IMR-90 (cell line): ENCODE measurements at regions not wholly inside any gene's neighbourhood (a gene's known extent, or its start where the extent isn't known, plus 50 kb on each side); places are given as distances from the start of the nearest gene placed in this dataset.

Experiments used
- BHLHE40 ChIP-seq: fragments of 150-350 bp; IDR thresholded peaks from 2 replicates; pipeline ENCODE4 v1.6.1; 2016; ENCODE audit warnings: mild to moderate bottlenecking, low read depth, low read length
- CTCF ChIP-seq: conservative IDR thresholded peaks from 2 replicates; pipeline ENCODE4 v1.5.1; 2012; ENCODE audit warnings: mild to moderate bottlenecking, low read depth, low read length, improper control_type of control experiment
- POLR2A ChIP-seq: IDR thresholded peaks from 2 replicates; pipeline ENCODE4 v1.6.1; 2012; ENCODE audit warnings: mild to moderate bottlenecking, low read depth, low read length
- RCOR1 ChIP-seq: IDR thresholded peaks from 2 replicates; pipeline ENCODE4 v1.6.1; 2012; ENCODE audit warnings: mild to moderate bottlenecking, low read length, improper control_type of control experiment; ENCODE audit not compliant: insufficient replicate concordance
- SMC3 ChIP-seq: fragments of 150-350 bp; IDR thresholded peaks from 2 replicates; pipeline ENCODE4 v1.6.1; 2016; ENCODE audit warnings: low read depth, mild to moderate bottlenecking, antibody characterized with exemption, low read length, moderate library complexity

GRCh38 chr7:381211-382042 is 91.5 kb downstream of the FOXL3 start:
- TF ChIP-seq CTCF (no peak), BHLHE40 (no peak), POLR2A (no peak), RCOR1 (no peak), SMC3 (no peak)
